ENCODE measurements at regions not wholly inside any gene's neighbourhood (a gene's known extent, or its start where the extent isn't known, plus 50 kb on each side); places are given as distances from the start of the nearest gene placed in this dataset.

GRCh38 chr6:6998194-6998569 lies 109.6 kb upstream of the RREB1 start:
- no peak for TF ChIP-seq CTCF (IDR thresholded peaks at IDR 0.05; ENCODE audit: extremely low read depth, missing control alignments)
- DNase-seq (ENCODE audit: low spot score) = no peak

- DNase-seq (ENCODE audit: low spot score) = no peak
- TF ChIP-seq CTCF (IDR thresholded peaks at IDR 0.05; ENCODE audit: extremely low read depth, missing control alignments) = no peak
Measured at GRCh38 chr6:7000825-7001777, 106.7 kb upstream of the RREB1 start.

GRCh38 chr6:7003041-7003440 lies 104.7 kb upstream of the RREB1 start:
- DNase-seq (ENCODE audit: low spot score) = no peak
- no peak for TF ChIP-seq CTCF (IDR thresholded peaks at IDR 0.05; ENCODE audit: extremely low read depth, missing control alignments)

- TF ChIP-seq CTCF (IDR thresholded peaks at IDR 0.05; ENCODE audit: extremely low read depth, missing control alignments) = no peak
- DNase-seq (ENCODE audit: low spot score) = no peak
Measured at GRCh38 chr6:7004581-7005297, 103.0 kb upstream of the RREB1 start.

- no peak for DNase-seq (ENCODE audit: low spot score)
- TF ChIP-seq CTCF (IDR thresholded peaks at IDR 0.05; ENCODE audit: extremely low read depth, missing control alignments) = no peak
Measured at GRCh38 chr6:7006515-7007191, 101.1 kb upstream of the RREB1 start.

GRCh38 chr6:7008451-7008988 lies 99.2 kb upstream of the RREB1 start:
- no peak for TF ChIP-seq CTCF (IDR thresholded peaks at IDR 0.05; ENCODE audit: extremely low read depth, missing control alignments)
- no peak for DNase-seq (ENCODE audit: low spot score)
